ENCODE measurements at regions not wholly inside any gene's neighbourhood (a gene's known extent, or its start where the extent isn't known, plus 50 kb on each side); places are given as distances from the start of the nearest gene placed in this dataset.

DNA sequence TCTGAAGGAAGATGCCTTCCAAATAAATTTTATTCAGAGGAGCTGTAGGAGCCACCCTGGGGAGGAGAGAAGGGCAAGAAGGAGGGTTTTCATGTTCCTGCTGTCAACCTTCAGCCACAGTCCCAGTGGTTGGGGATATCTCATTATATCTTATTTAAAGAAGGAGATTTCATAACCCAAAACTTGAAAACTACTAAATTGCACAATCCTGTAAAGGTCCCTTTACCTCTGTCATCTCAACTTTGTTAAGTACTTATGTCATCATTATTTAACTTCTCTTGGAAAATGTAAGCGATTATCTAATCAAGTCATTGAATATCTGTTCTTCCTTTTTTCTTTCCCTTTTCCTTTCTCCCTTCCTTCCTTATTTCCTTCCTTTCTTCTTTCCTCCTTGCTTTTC is 794.5 kb upstream of the IGFBP3 start:
- TF ChIP-seq GATA3 (IDR thresholded peaks at IDR 0.05; ENCODE audit: low read depth, low read length) = no peak
- TF ChIP-seq GATA2 (IDR thresholded peaks at IDR 0.05; ENCODE audit: low read depth, low read length) = no peak

DNA sequence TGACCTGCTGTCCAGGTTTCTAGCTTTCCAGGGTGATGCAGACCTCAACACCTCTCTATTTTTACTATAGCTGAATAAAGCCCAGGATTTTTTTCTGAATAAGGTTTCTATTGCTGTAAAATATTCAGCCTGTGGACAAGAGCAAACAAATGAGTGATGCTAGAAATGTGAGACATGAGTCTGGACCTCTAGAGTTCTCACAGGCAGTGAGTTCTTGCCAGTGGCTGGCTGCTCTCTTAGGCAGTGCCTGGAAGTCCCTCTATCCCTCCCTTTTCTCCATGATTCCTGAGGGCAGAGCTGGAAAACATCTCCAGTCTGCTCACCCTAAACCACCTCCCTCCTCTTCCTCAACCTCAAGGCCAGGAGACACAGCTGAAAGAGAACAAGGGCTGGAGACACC is 793.8 kb upstream of the IGFBP3 start:
- no peak for TF ChIP-seq GATA3 (IDR thresholded peaks at IDR 0.05; ENCODE audit: low read depth, low read length)
- no peak for TF ChIP-seq GATA2 (IDR thresholded peaks at IDR 0.05; ENCODE audit: low read depth, low read length)

- TF ChIP-seq GATA3 (IDR thresholded peaks at IDR 0.05; ENCODE audit: low read depth, low read length) (no peak), GATA2 (IDR thresholded peaks at IDR 0.05; ENCODE audit: low read depth, low read length) (no peak)
These were observed 793.0 kb upstream of the IGFBP3 start for GRCh38 chr7:46713868-46714596.

DNA sequence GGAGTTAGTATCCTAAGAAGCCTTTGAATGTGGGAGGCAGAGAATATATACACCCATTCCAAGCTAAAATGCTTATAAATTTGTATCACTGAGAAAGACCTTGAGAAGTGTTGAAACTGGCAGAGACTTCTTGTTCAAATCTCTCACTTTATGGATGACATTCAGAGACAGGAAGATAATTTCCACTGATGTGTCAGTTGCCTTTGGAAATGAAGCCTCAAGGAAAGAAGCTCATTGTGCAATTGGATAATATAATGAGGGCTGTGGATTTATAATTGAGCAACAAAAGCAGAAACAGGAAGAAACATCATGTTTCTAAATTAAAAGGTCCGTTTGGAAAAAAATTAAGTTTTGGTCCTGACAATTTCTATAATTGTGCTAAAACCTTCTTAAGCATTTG is 789.9 kb upstream of the IGFBP3 start:
- no peak for TF ChIP-seq GATA3 (IDR thresholded peaks at IDR 0.05; ENCODE audit: low read depth, low read length)
- TF ChIP-seq GATA2 (IDR thresholded peaks at IDR 0.05; ENCODE audit: low read depth, low read length) = no peak

- TF ChIP-seq GATA3 (IDR thresholded peaks at IDR 0.05; ENCODE audit: low read depth, low read length) = no peak
- TF ChIP-seq GATA2 (IDR thresholded peaks at IDR 0.05; ENCODE audit: low read depth, low read length) = no peak
These were observed 786.9 kb upstream of the IGFBP3 start for GRCh38 chr7:46707973-46708372.

- TF ChIP-seq GATA3 (IDR thresholded peaks at IDR 0.05; ENCODE audit: low read depth, low read length) (no peak), GATA2 (IDR thresholded peaks at IDR 0.05; ENCODE audit: low read depth, low read length) (no peak)
These were observed 784.5 kb upstream of the IGFBP3 start for GRCh38 chr7:46705386-46706255.

- TF ChIP-seq GATA2 (IDR thresholded peaks at IDR 0.05; ENCODE audit: low read depth, low read length) = no peak
- TF ChIP-seq GATA3 (IDR thresholded peaks at IDR 0.05; ENCODE audit: low read depth, low read length) = no peak
These were observed 775.7 kb upstream of the IGFBP3 start for GRCh38 chr7:46696741-46697140.

GRCh38 chr7:46695051-46695708 is 774.1 kb upstream of the IGFBP3 start:
- TF ChIP-seq GATA3 (IDR thresholded peaks at IDR 0.05; ENCODE audit: low read depth, low read length) (no peak), GATA2 (IDR thresholded peaks at IDR 0.05; ENCODE audit: low read depth, low read length) (no peak)

GRCh38 chr7:46694058-46694457 is 773.0 kb upstream of the IGFBP3 start:
- TF ChIP-seq GATA3 (IDR thresholded peaks at IDR 0.05; ENCODE audit: low read depth, low read length) = no peak
- TF ChIP-seq GATA2 (IDR thresholded peaks at IDR 0.05; ENCODE audit: low read depth, low read length) = no peak

DNA sequence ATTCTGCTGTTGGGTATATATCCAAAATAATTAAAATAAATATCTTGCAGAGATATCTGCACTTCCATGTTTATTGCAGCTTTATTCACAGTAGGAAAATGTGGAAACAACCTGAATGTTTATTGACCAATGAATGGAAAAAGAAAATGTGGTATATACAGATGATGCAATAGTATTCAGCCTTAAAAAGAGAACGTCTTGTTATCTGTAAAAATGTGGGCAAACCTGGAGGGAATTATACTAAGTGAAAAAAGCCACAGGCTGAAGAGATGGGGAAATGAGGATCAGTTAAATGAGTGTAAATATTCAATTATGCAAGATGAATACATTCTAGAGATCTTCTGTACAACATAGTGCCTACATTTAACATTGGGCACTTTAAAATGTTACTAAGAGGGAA is 766.1 kb upstream of the IGFBP3 start:
- no peak for TF ChIP-seq GATA3 (IDR thresholded peaks at IDR 0.05; ENCODE audit: low read depth, low read length)
- no peak for TF ChIP-seq GATA2 (IDR thresholded peaks at IDR 0.05; ENCODE audit: low read depth, low read length)

- TF ChIP-seq GATA2 (IDR thresholded peaks at IDR 0.05; ENCODE audit: low read depth, low read length) (no peak), GATA3 (IDR thresholded peaks at IDR 0.05; ENCODE audit: low read depth, low read length) (no peak)
These were observed 764.0 kb upstream of the IGFBP3 start for GRCh38 chr7:46685051-46685450.

DNA sequence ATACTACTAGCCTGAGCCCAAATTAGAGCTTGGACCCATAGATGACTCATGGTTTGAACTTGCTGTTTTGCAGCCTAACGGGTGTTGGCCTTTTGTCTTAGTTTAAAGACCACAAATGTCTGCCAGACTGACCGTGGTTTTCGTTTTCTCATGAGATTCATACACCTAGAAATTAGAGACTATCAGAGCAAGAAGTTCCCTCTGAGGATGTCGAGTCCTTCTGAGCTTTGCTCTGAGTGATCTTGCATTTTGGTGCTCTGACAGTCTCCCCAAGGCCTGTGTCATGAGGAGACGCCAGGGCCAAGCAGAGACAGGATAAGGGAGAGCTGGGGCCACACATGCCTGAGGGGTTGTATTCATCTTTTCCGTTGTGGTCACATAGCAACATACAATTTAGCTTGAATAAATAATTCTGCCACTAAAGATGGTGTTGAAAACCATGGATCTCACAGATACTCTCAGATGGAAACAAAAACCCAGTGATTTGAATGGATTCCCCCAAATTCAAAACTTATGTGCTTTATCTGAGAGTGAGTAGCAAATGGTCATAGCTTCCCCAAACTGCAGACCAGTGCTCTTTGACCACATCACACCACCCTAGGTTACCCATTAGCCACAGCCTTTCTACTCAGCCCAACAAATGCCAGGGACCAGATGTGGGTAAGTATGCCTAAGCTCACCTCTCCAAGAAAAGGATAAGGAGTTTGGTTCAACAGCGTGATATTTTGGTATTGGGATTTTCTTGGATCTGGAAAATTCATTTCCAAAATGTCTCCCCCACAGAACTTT is 762.0 kb upstream of the IGFBP3 start:
- TF ChIP-seq GATA3 (IDR thresholded peaks at IDR 0.05; ENCODE audit: low read depth, low read length) (no peak), GATA2 (IDR thresholded peaks at IDR 0.05; ENCODE audit: low read depth, low read length) (no peak)

- TF ChIP-seq GATA2 (IDR thresholded peaks at IDR 0.05; ENCODE audit: low read depth, low read length) (no peak), GATA3 (IDR thresholded peaks at IDR 0.05; ENCODE audit: low read depth, low read length) (no peak)
These were observed 760.9 kb upstream of the IGFBP3 start for GRCh38 chr7:46681865-46682503.

Data from SH-SY5Y (cell line).